GM23338 (cell line): ENCODE measurements at regions not wholly inside any gene's neighbourhood (a gene's known extent, or its start where the extent isn't known, plus 50 kb on each side); places are given as distances from the start of the nearest gene placed in this dataset.

Experiments used
- EZH2 ChIP-seq: fragments of 200-600 bp; sonication (generic); IDR thresholded peaks from one replicate; pipeline ENCODE4 v1.8.0; 2017; ENCODE audit warnings: antibody characterized with exemption, mild to moderate bottlenecking, low read depth; ENCODE audit not compliant: unreplicated experiment
- EZH2phosphoT487 ChIP-seq: fragments of 200-600 bp; sonication (generic); IDR thresholded peaks from one replicate; pipeline ENCODE4 v1.8.1; 2018; ENCODE audit warnings: antibody characterized with exemption; ENCODE audit not compliant: unreplicated experiment
- JUNB ChIP-seq: IDR thresholded peaks from one replicate; pipeline ENCODE4 v1.6.1; 2016; ENCODE audit warnings: antibody characterized with exemption; ENCODE audit not compliant: unreplicated experiment
- NANOG ChIP-seq: IDR thresholded peaks from 2 replicates; pipeline ENCODE4 v1.6.1; 2016; ENCODE audit warnings: antibody characterized with exemption, borderline replicate concordance
- POLR2AphosphoS5 ChIP-seq: IDR thresholded peaks from 2 replicates; pipeline ENCODE4 v1.6.1; 2016; ENCODE audit warnings: antibody characterized with exemption, low read depth
- STAT1 ChIP-seq: IDR thresholded peaks from one replicate; pipeline ENCODE4 v1.6.1; 2016; ENCODE audit warnings: antibody characterized with exemption; ENCODE audit not compliant: unreplicated experiment
- TF ChIP-seq, protein P1 (sequence below), 2 experiments: fragments of 200-600 bp in 1 of 2; sonication (generic) in 1 of 2; conservative IDR thresholded peaks; 2 replicates each; pipeline versions ENCODE4 v1.5.1 to v1.6.1; 2016 to 2017; ENCODE audit warnings: antibody characterized with exemption in 2 of 2, low read depth in 2 of 2, mild to moderate bottlenecking in 2 of 2, moderate library complexity in 1 of 2
- TF ChIP-seq, protein P2 (sequence below): IDR thresholded peaks from one replicate; pipeline ENCODE4 v1.6.1; 2018; ENCODE audit warnings: antibody characterized with exemption; ENCODE audit not compliant: unreplicated experiment

DNA sequence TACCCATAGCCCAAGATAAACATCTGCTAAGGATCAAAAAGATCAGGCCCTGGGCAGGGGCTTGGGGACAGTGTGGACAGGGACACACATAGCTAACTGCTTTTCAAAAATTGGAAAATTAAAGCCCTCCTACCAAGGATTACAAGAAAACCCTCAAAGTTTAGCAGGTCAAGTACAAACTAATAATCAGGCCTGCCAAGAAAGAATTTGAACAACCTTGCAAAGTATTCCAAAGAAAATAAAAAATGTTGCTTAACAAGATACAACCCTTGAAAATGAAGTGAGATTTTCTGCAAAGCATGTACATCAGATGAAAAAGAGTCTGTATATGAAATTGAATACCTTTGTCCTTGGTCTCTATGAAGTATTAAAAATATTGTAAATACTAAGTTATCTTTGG is 67.3 kb downstream of the KLF12 start:
- TF ChIP-seq EZH2 (no peak), JUNB (no peak), POLR2AphosphoS5 (no peak), EZH2phosphoT487 (no peak), STAT1 (no peak), NANOG (no peak)
- TF ChIP-seq, protein P1, sequence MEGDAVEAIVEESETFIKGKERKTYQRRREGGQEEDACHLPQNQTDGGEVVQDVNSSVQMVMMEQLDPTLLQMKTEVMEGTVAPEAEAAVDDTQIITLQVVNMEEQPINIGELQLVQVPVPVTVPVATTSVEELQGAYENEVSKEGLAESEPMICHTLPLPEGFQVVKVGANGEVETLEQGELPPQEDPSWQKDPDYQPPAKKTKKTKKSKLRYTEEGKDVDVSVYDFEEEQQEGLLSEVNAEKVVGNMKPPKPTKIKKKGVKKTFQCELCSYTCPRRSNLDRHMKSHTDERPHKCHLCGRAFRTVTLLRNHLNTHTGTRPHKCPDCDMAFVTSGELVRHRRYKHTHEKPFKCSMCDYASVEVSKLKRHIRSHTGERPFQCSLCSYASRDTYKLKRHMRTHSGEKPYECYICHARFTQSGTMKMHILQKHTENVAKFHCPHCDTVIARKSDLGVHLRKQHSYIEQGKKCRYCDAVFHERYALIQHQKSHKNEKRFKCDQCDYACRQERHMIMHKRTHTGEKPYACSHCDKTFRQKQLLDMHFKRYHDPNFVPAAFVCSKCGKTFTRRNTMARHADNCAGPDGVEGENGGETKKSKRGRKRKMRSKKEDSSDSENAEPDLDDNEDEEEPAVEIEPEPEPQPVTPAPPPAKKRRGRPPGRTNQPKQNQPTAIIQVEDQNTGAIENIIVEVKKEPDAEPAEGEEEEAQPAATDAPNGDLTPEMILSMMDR (conservative IDR thresholded peaks at IDR 0.05; ENCODE audit: low read depth in 2 of 2): no peak
- TF ChIP-seq, protein P2, sequence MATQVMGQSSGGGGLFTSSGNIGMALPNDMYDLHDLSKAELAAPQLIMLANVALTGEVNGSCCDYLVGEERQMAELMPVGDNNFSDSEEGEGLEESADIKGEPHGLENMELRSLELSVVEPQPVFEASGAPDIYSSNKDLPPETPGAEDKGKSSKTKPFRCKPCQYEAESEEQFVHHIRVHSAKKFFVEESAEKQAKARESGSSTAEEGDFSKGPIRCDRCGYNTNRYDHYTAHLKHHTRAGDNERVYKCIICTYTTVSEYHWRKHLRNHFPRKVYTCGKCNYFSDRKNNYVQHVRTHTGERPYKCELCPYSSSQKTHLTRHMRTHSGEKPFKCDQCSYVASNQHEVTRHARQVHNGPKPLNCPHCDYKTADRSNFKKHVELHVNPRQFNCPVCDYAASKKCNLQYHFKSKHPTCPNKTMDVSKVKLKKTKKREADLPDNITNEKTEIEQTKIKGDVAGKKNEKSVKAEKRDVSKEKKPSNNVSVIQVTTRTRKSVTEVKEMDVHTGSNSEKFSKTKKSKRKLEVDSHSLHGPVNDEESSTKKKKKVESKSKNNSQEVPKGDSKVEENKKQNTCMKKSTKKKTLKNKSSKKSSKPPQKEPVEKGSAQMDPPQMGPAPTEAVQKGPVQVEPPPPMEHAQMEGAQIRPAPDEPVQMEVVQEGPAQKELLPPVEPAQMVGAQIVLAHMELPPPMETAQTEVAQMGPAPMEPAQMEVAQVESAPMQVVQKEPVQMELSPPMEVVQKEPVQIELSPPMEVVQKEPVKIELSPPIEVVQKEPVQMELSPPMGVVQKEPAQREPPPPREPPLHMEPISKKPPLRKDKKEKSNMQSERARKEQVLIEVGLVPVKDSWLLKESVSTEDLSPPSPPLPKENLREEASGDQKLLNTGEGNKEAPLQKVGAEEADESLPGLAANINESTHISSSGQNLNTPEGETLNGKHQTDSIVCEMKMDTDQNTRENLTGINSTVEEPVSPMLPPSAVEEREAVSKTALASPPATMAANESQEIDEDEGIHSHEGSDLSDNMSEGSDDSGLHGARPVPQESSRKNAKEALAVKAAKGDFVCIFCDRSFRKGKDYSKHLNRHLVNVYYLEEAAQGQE: no peak
